BLaER1 treated with 17β-estradiol and CSF1 and Interleukin-3, amounts not matched to agents 10 nM and 100 nM (cell line): ENCODE measurements at regions not wholly inside any gene's neighbourhood (a gene's known extent, or its start where the extent isn't known, plus 50 kb on each side); places are given as distances from the start of the nearest gene placed in this dataset.
"Not testable (repeated sequence)": the region's sequence is repeated elsewhere in the genome, so short reads cannot be mapped to it uniquely, and the experiment has no call there.

Experiments used
- H3K27ac ChIP-seq, 11 experiments: shearing (Covaris generic); formaldehyde crosslinking; 2 replicates each; pipeline ENCODE4 v1.8.1; 2022
- H3K27me3 ChIP-seq, 11 experiments: shearing (Covaris generic); formaldehyde crosslinking; 2 replicates each; pipeline ENCODE4 v1.8.1; 2022
- H3K36me3 ChIP-seq, 11 experiments: shearing (Covaris generic); formaldehyde crosslinking; 2 replicates each; pipeline ENCODE4 v1.8.1; 2022
- H3K4me1 ChIP-seq, 10 experiments: shearing (Covaris generic); formaldehyde crosslinking; 2 replicates each; pipeline ENCODE4 v1.8.1; 2022
- H3K4me2 ChIP-seq, 11 experiments: shearing (Covaris generic); formaldehyde crosslinking; 2 replicates each; pipeline ENCODE4 v1.8.1; 2022
- H3K4me3 ChIP-seq, 10 experiments: shearing (Covaris generic); formaldehyde crosslinking; 2 replicates each; pipeline ENCODE4 v1.8.1; 2022
- H3K9ac ChIP-seq, 11 experiments: shearing (Covaris generic); formaldehyde crosslinking; 2 replicates each; pipeline ENCODE4 v1.8.1; 2022
- H3K9me3 ChIP-seq, 11 experiments: shearing (Covaris generic); formaldehyde crosslinking; replicated peaks in 1 of 11; 2 replicates each; pipeline ENCODE4 v1.8.1; 2022
- H4K20me1 ChIP-seq, 11 experiments: shearing (Covaris generic); formaldehyde crosslinking; 2 replicates each; pipeline ENCODE4 v1.8.1; 2022
- Cebpa-rat ChIP-seq, 11 experiments: shearing (Covaris generic); IDR thresholded peaks; 2 replicates each; pipeline ENCODE4 v1.8.1; 2022

DNA sequence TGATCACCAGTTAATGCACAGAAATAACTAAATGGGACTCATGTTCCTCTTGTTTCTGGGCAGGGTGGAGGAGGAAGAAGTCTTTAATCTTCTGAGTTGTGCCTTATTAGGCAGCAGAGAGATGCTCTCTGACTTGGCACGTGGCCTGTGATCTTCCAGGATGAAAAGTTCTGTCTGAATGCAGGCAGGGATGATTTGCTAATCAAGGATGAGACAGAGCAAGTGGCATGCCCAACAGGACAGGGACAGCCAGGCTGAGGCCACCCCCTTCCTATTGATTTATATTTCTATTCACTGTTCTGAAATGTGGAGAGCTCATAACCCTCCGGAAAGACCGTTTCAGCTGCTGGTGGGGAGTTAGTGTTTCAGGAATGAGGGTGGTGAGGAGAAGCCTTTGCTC, 477.8 kb upstream of the CAMK1G start:
- Histone ChIP-seq H3K4me3 (no peak overlapping the region), H3K27ac (no peak overlapping the region), H3K4me1 (peaks cover 0 to 7% (median 0%) of the 10 kb centered on the region in 10 experiments; a peak in 1 of 20 replicates), H3K9me3 (no peaks in the 10 kb centered on the region), H3K36me3 (no peaks in the 10 kb centered on the region), H4K20me1 (no peaks in the 10 kb centered on the region), H3K4me2 (no peak overlapping the region), H3K9ac (no peak overlapping the region), H3K27me3 (no peaks in the 10 kb centered on the region)
- TF ChIP-seq Cebpa-rat (IDR thresholded peaks at IDR 0.05) = no peak

DNA sequence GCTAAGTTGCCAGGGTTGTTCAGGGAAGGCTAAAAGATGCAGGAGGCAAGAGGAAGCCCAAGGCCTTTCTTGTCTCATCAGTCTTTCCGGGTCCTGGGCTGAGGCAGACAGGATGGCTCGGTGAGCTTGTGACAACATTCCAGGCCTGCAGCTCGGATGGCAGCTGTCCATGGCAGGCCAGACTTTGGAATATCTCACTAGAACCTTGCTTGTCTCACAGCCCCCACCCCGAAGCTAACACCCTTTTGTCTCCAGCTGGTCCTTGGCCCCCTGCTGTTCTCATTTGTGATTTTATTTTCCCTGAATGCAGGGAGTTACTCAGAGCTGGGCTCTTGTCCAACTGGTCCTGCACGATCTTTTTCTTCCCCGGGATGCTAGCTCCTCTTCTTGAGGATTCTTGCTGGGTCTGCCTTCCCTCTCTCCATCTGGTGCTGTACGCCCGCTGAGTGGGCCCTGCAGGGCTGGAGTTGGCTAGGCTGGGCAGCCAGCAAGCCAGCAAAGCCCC, 477.2 kb upstream of the CAMK1G start:
- peaks cover 0 to 7% (median 0%) of the 10 kb centered on the region in 10 experiments; a peak in 1 of 20 replicates for H3K4me1 ChIP-seq
- H3K27me3 ChIP-seq = no peaks in the 10 kb centered on the region
- H3K9ac ChIP-seq = no peak overlapping the region
- H3K27ac ChIP-seq = no peak overlapping the region
- H3K4me2 ChIP-seq = no peak overlapping the region
- TF ChIP-seq Cebpa-rat (IDR thresholded peaks at IDR 0.05) = no peak
- H3K9me3 ChIP-seq = no peaks in the 10 kb centered on the region
- no peaks in the 10 kb centered on the region for H4K20me1 ChIP-seq
- H3K4me3 ChIP-seq = no peak overlapping the region
- no peaks in the 10 kb centered on the region for H3K36me3 ChIP-seq

DNA sequence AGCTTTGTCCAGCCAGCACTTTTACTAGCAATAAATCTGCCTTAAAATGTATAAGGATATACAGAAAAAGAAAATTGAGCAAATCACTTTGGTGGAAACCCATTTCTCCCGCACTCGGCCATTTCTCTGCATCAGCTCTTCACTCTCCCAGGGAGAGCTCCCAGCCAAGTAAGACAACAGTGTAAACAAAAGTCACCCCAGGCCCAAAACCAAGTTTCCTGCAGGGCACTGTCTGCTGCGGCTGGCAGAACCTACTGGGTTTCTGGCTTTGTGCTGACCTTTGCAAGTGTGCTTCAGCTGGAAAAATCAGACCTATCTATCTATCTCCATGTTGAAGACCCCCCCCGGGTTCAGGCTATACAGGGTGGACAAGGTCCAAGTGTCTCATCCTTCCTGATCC, 476.7 kb upstream of the CAMK1G start:
- Histone ChIP-seq H3K27ac (no peak overlapping the region), H3K4me2 (no peak overlapping the region)

DNA sequence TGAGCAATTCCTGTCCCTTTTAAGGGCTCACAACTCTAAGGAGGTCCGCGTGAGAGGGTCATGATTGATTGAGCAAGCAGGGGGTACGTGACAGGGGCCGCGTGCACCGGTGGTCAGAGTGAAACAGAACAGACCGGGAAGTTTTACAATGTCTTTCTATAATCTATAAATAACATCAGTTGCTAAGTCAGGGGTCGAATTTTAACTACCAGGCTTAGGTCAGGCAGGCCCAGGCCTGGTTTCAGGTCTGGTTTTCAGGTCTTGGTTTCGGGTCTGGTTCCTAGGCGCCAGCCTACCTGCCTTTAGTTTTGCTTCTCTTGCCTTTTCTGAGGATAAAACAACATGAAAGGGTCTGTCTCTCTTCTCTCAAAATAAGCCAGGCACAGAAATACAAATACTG, 476.0 kb upstream of the CAMK1G start:
- no peak overlapping the region for H3K9ac ChIP-seq
- no peak overlapping the region for H3K4me2 ChIP-seq
- H3K9me3 ChIP-seq = no peaks in the 10 kb centered on the region
- H3K4me1 ChIP-seq = peaks cover 0 to 7% (median 0%) of the 10 kb centered on the region in 10 experiments; a peak in 1 of 20 replicates
- no peaks in the 10 kb centered on the region for H3K36me3 ChIP-seq
- no peak overlapping the region for H3K4me3 ChIP-seq
- no peak for TF ChIP-seq Cebpa-rat (IDR thresholded peaks at IDR 0.05)
- no peak overlapping the region for H3K27ac ChIP-seq
- H3K27me3 ChIP-seq = no peaks in the 10 kb centered on the region
- no peaks in the 10 kb centered on the region for H4K20me1 ChIP-seq

More for the DNA sequence above, 476.7 kb upstream of the CAMK1G start:
- H3K4me3 ChIP-seq = no peak overlapping the region
- H3K4me1 ChIP-seq = peaks cover 0 to 7% (median 0%) of the 10 kb centered on the region in 10 experiments; a peak in 1 of 20 replicates
- no peaks in the 10 kb centered on the region for H4K20me1 ChIP-seq
- no peak for TF ChIP-seq Cebpa-rat (IDR thresholded peaks at IDR 0.05)
- H3K36me3 ChIP-seq = no peaks in the 10 kb centered on the region
- no peaks in the 10 kb centered on the region for H3K27me3 ChIP-seq
- H3K9me3 ChIP-seq = no peaks in the 10 kb centered on the region
- no peak overlapping the region for H3K9ac ChIP-seq

DNA sequence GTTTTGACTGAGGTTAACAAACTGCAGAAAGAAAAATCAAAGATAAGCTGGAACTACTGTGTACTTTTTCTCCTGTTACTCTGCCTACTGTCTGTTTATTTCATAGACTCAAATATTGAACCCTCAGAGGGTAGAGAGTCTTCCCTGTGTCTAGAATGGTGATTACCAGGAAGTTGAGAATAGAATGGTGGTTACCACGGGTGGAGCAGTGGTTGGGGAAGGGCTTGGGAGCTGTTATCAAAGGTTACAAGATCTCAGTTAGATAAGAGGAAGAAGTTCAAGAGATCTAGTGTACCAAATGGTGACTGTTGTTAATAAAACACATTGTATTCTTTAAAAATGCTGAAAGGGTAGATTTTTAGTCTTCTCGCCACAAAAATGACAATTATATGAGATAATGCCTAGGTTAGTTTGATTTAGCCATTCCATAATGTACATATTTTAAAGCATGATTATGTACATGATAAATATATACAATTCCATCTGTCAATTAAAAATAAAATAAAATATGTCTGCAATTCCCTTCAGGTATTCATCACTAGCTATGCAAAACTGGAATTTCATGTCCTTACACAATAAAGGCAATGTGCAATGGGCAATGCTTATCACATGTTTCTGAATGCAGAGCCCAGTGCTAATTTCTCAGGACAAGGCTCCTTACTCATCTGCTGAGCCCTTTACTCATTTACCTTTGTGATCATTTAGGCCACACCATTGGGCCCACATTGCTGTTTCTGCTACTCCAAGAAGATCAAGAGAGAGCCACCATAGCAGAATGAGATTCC, 474.3 kb upstream of the CAMK1G start:
- Histone ChIP-seq H3K9me3 (no peaks in the 10 kb centered on the region), H3K4me3 (no peak overlapping the region), H3K9ac (no peak overlapping the region), H3K36me3 (no peaks in the 10 kb centered on the region), H3K27ac (no peak overlapping the region), H3K27me3 (no peaks in the 10 kb centered on the region), H4K20me1 (no peaks in the 10 kb centered on the region), H3K4me2 (no peak overlapping the region; a peak in 3 of 22 replicates), H3K4me1 (peaks cover 0 to 7% (median 0%) of the 10 kb centered on the region in 10 experiments; a peak in 1 of 20 replicates)
- TF ChIP-seq Cebpa-rat (IDR thresholded peaks at IDR 0.05) = no peak

DNA sequence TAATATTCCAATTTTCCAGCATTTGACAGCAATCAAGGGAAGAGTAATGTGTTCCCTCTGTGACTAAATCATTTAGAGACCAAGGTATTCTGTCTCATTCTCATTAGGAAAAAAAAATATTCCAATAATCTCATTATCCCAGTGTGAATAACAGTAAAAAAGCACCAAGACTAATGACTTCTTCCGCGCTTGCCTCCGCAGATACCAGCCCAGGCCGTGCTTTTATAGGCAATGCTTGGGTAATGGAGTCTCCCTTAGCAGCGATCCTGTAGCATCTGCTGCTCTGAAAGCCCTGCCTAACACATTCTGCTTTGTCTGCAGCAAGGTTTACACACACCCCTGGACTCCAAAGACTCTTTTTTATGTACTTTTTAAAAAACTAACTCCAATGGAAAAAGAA, 470.0 kb upstream of the CAMK1G start:
- Histone ChIP-seq H3K4me2 (no peak overlapping the region), H3K9me3 (no peaks in the 10 kb centered on the region), H3K4me3 (no peak overlapping the region), H3K4me1 (peaks cover 0 to 7% (median 0%) of the 10 kb centered on the region in 10 experiments; a peak in 1 of 20 replicates), H3K27ac (no peak overlapping the region), H3K36me3 (no peaks in the 10 kb centered on the region), H3K27me3 (no peaks in the 10 kb centered on the region), H4K20me1 (no peaks in the 10 kb centered on the region), H3K9ac (no peak overlapping the region)
- no peak for TF ChIP-seq Cebpa-rat (IDR thresholded peaks at IDR 0.05)

DNA sequence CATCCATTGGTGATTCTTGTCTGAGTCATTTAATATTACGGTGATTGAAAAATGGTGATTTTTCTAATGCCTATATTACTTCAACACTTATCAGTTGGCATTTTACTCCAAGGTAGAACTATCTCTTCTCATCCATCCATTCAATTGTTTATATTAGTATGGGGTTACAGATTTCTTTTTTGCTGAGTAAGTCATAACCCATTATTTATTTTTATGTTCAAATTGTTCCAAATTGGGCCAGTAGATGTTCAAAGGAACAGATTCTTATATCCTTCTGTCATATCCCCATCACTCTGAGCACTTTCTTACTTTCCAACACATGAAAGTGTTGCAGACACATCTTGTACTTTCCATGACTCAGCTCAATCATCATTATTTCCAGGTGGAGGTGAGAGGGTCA, 466.8 kb upstream of the CAMK1G start:
- no peak overlapping the region for H3K4me3 ChIP-seq
- H3K27ac ChIP-seq = no peak overlapping the region
- H4K20me1 ChIP-seq = no peaks in the 10 kb centered on the region
- no peak overlapping the region for H3K9ac ChIP-seq
- no peak overlapping the region for H3K4me2 ChIP-seq
- no peaks in the 10 kb centered on the region for H3K4me1 ChIP-seq
- no peaks in the 10 kb centered on the region for H3K36me3 ChIP-seq
- no peaks in the 10 kb centered on the region for H3K9me3 ChIP-seq
- TF ChIP-seq Cebpa-rat (IDR thresholded peaks at IDR 0.05) = no peak
- no peaks in the 10 kb centered on the region for H3K27me3 ChIP-seq

DNA sequence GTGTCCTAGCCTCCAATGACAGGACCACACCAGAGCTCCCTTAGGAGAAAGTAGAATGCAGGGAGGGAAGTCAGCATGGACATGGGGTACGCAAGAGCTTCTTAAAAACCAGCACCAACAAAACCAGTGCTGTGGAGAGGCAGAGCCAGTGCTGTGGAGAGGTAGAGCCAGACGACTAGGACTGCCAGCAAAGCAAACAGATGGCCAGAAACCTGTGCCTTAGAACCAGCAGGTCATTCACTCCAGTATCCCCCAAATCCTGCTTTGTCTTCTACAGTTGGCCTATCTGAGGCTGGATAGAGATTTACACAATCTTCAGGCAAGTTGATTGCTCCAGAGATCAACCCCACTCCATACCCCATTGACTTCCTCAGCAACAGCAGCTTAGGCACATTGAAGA, 459.9 kb upstream of the CAMK1G start:
- peaks cover 7 to 13% (median 10%) of the 10 kb centered on the region in 11 experiments; a peak in 20 of 22 replicates for H3K9me3 ChIP-seq
- H3K36me3 ChIP-seq = no peaks in the 10 kb centered on the region
- no peak overlapping the region for H3K27ac ChIP-seq
- no peak overlapping the region for H3K9ac ChIP-seq
- H3K4me1 ChIP-seq = no peaks in the 10 kb centered on the region
- no peak for TF ChIP-seq Cebpa-rat (IDR thresholded peaks at IDR 0.05)
- no peak overlapping the region for H3K4me3 ChIP-seq
- no peaks in the 10 kb centered on the region for H4K20me1 ChIP-seq
- no peak overlapping the region for H3K4me2 ChIP-seq
- no peaks in the 10 kb centered on the region for H3K27me3 ChIP-seq

DNA sequence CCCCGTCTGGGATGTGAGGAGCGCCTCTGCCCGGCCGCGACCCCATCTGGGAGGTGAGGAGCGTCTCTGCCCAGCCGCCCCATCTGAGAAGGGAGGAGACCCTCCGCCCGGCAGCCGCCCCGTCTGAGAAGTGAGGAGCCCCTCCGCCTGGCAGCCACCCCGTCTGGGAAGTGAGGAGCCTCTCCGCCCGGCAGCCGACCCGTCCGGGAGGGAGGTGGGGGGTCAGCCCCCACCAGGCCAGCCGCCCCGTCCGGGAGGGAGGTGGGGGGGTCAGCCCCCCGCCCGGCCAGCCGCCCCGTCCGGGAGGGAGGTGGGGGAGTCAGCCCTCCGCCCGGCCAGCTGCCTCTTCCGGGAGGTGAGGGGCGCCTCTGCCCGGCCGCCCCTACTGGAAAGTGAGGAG, 454.4 kb upstream of the CAMK1G start:
- not testable (repeated sequence) for H4K20me1 ChIP-seq, H3K9ac ChIP-seq, H3K4me1 ChIP-seq, H3K27ac ChIP-seq, H3K36me3 ChIP-seq, H3K27me3 ChIP-seq, H3K4me3 ChIP-seq, H3K4me2 ChIP-seq
- H3K9me3 ChIP-seq = peaks cover 7 to 19% (median 15%) of the 10 kb centered on the region in 11 experiments; a peak in 20 of 22 replicates

DNA sequence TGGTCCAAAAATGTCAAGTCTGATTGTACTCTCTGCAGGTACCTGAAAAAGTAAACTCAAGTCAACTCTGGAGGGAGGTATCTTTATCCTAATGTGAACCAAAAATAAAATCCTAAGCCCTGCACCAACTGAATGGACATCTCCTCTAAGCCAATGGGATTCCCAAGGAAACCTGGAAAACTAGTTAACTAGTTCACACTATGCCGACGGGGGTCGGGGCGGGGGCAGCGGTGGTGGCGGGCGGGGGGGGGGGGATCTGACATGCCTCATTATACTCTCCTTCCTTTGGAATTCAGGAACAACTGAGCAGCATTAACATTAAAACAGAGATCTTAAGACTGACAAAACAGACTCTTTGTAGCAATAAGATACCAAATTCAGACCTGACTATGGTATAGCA, 452.6 kb upstream of the CAMK1G start:
- Histone ChIP-seq H3K4me3 (no peak overlapping the region), H3K9ac (no peak overlapping the region), H3K36me3 (no peaks in the 10 kb centered on the region), H3K27me3 (no peaks in the 10 kb centered on the region), H3K4me2 (no peak overlapping the region), H3K4me1 (no peaks in the 10 kb centered on the region), H4K20me1 (no peaks in the 10 kb centered on the region), H3K9me3 (peaks cover 7 to 19% (median 15%) of the 10 kb centered on the region in 11 experiments; a peak in 20 of 22 replicates), H3K27ac (no peak overlapping the region)
- TF ChIP-seq Cebpa-rat (IDR thresholded peaks at IDR 0.05) = no peak
